Fibroblast of pulmonary artery (primary cell): ENCODE measurements at regions not wholly inside any gene's neighbourhood (a gene's known extent, or its start where the extent isn't known, plus 50 kb on each side); places are given as distances from the start of the nearest gene placed in this dataset.
"Not testable (repeated sequence)": the region's sequence is repeated elsewhere in the genome, so short reads cannot be mapped to it uniquely, and the experiment has no call there.

ENCODE experiments used
- DNase-seq: peaks from one replicate; pipeline ENCODE4 v3.0.0-alpha.2; 2010; ENCODE audit warnings: low read depth
- H3K4me3 ChIP-seq: replicated peaks from 2 replicates; pipeline ENCODE4 v1.5.1; 2011; ENCODE audit warnings: low read depth, mild to moderate bottlenecking, control low read depth, low read length, moderate library complexity
- CTCF ChIP-seq: IDR thresholded peaks from 2 replicates; pipeline ENCODE4 v1.5.1; 2011; ENCODE audit warnings: mild to moderate bottlenecking, control low read depth, low read length, inconsistent platforms; ENCODE audit errors: missing control alignments

- no peak overlapping the region for H3K4me3 ChIP-seq
- TF ChIP-seq CTCF, result no peak
- no peak for DNase-seq
Observed at GRCh38 chr4:12016729-12017128, 588.0 kb upstream of the HS3ST1 start.

DNA sequence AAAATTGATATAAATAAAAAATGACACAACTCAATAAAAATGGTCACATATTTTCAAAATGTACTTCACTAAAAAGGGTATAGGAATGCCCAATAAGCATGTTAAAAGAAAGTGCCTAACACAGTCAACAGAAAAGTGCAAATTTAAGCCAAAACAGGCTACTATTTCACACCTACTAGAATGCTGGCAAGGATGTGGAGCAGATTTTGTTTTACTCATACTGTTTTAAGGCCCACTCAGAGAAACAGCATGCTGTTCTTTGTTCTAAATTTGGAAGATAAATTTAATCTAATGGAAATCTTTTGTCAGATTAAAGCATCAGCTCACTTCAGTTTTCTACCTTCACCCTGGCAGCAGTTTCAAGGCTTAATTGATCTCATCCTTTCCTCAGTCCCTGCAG, 576.8 kb upstream of the HS3ST1 start:
- no peak overlapping the region for H3K4me3 ChIP-seq
- no peak for TF ChIP-seq CTCF
- DNase-seq, result no peak

DNA sequence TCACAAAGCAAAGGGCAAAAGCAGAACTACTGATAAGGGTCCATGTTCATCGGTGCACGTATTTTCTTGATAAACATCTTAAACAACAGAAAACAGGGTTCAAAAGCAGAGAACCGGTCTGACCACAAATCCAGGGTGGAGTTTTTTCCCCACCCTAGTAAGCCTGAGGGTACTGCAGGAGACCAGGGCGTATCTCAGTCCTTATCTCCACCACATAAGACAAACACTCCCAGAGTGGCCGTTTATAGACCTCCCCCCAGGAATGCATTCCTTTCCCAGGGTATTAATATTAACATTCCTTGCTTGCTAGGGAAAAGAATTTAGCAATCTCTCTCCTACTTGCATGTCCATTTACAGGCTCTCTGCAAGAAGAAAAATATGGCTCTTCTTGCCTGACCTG, 567.9 kb upstream of the HS3ST1 start:
- not testable (repeated sequence) for H3K4me3 ChIP-seq, DNase-seq

DNA sequence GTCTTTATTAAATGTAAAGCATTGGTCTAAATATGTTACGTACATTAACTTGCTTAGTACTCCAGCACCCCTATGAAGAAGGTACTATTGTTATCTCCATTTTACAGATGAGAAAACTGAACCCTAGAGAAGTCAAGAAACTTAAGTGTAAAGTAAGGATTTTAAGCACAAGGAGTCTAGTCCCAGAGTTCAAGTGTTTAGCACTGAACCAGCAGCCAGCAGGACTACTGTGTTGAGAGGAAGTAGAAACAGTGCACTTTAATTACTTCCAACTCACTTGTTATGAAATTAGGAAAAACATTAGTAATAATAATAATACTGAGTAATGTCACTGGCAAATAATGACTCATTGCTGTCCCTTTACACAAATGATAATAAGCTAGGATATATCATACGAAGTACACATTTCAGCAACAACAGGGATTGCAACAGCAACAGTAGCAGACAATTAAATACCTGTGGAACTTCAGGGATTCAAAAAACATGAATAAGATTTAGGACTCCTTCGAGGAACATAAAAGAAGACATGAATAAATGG, 548.1 kb upstream of the HS3ST1 start:
- no peak overlapping the region for H3K4me3 ChIP-seq
- no peak for TF ChIP-seq CTCF

DNA sequence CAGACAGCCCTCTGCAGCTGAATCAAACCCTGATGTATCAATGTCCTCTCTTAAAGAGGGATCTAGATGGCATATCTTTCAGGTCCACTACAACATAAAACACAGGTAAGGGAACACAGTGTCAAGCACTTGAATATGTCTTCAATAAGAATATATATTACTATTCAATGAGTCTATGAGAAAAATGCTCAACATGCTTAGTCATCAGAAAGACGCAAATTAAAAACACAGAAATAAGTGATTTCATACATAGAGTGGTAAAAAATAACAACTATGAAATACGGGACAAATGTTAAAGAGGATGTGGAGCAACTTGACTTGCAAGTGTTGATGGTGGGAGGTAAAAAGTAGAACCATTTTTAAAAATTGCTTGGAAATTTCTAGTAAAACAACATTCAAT, 544.6 kb upstream of the HS3ST1 start:
- no peak for DNase-seq
- H3K4me3 ChIP-seq, result no peak overlapping the region
- TF ChIP-seq CTCF, result no peak

More for the DNA sequence above, 548.1 kb upstream of the HS3ST1 start:
- no peak for DNase-seq

- no peak for DNase-seq
- no peak for TF ChIP-seq CTCF
- no peak overlapping the region for H3K4me3 ChIP-seq
Observed at GRCh38 chr4:11970754-11971153, 542.1 kb upstream of the HS3ST1 start.

GRCh38 chr4:11966782-11967181, 538.1 kb upstream of the HS3ST1 start:
- no peak for TF ChIP-seq CTCF
- H3K4me3 ChIP-seq, result no peak overlapping the region

More at GRCh38 chr4:11966782-11967181, 538.1 kb upstream of the HS3ST1 start:
- DNase-seq, result no peak
